HepG2 (cell line): ENCODE measurements at regions not wholly inside any gene's neighbourhood (a gene's known extent, or its start where the extent isn't known, plus 50 kb on each side); places are given as distances from the start of the nearest gene placed in this dataset.

Source experiments
- ATAC-seq: fragments of 200-7000 bp; cut with Tn5 transposase; 3 replicates; pipeline ENCODE4 v1.9.1; 2020; ENCODE audit warnings: mild to moderate bottlenecking, moderate library complexity
- BruUV-seq: library from RNA; stranded (reverse); fragments of 400-500 nt; replicated peaks from 2 replicates; lab custom pipeline; 2021; lab: Mats Ljungman, UMichigan
- CTCF ChIA-PET: fragments of 300-600 bp; formaldehyde crosslinking; extraction: SDS; loops from one replicate; lab custom pipeline; 2021; ENCODE audit warnings: low total read pairs, inconsistent platforms, low intra/inter-chr PET ratio; lab: Yijun Ruan, JAX
- POLR2A ChIA-PET: fragments of 350-600 bp; sonication (Branson Sonifier 250); formaldehyde crosslinking; loops from one replicate; lab custom pipeline; 2020; ENCODE audit warnings: antibody characterized with exemption, inconsistent platforms; lab: Yijun Ruan, JAX
- DNase-seq: peaks from one replicate; pipeline ENCODE4 v3.0.0-alpha.2; 2015; ENCODE audit warnings: low spot score
- FAIRE-seq: peaks from 3 replicates; lab custom pipeline; 2011; peaks lifted over from hg19 to GRCh38; lab: Jason Lieb, UNC
- H2AFZ ChIP-seq: one replicate; pipeline ENCODE4 v1.6.1; 2011; ENCODE audit warnings: low read length, inconsistent platforms
- H3K27ac ChIP-seq: fragments of 300-600 bp; 3 replicates; pipeline ENCODE4 v1.8.0; 2011; ENCODE audit warnings: mixed run types, mild to moderate bottlenecking, mixed read lengths, low read length, inconsistent platforms; ENCODE audit not compliant: insufficient read depth; ENCODE audit errors: extremely low read length
- H3K27me3 ChIP-seq, 2 experiments: fragments of 200-600 bp in 1 of 2; 2 replicates in 1 of 2; 3 replicates in 1 of 2; pipeline versions ENCODE4 v1.6.0 to v1.8.0; 2011; ENCODE audit warnings: low read length in 2 of 2, mild to moderate bottlenecking in 2 of 2, moderate library complexity in 2 of 2, inconsistent platforms in 1 of 2; ENCODE audit not compliant: insufficient read depth in 2 of 2, control insufficient read depth in 1 of 2
- H3K36me3 ChIP-seq, 2 experiments: fragments of 200-600 bp in 1 of 2; replicated peaks in 1 of 2; 2 replicates in 1 of 2; 3 replicates in 1 of 2; pipeline versions ENCODE4 v1.5.1 to v1.8.0; 2011; ENCODE audit warnings: low read length in 2 of 2, inconsistent platforms in 1 of 2; ENCODE audit not compliant: insufficient read depth in 2 of 2, control insufficient read depth in 1 of 2
- H3K4me1 ChIP-seq: 2 replicates; pipeline ENCODE4 v1.5.1; 2012; ENCODE audit warnings: low read length, inconsistent platforms; ENCODE audit not compliant: insufficient read depth
- H3K4me2 ChIP-seq: 2 replicates; pipeline ENCODE4 v1.6.0; 2011; ENCODE audit warnings: low read depth, low read length, inconsistent platforms
- H3K4me3 ChIP-seq, 3 experiments: fragments of 200-600 bp in 1 of 3; sonication (generic), shearing (Covaris generic) in 1 of 3; replicated peaks in 1 of 3; 2 replicates each; pipeline ENCODE4 v1.5.1; 2011 to 2016; ENCODE audit warnings: low read length in 3 of 3, inconsistent platforms in 2 of 3, low read depth in 2 of 3, mild to moderate bottlenecking in 2 of 3, control low read depth in 1 of 3, mixed read lengths in 1 of 3; ENCODE audit not compliant: insufficient read depth in 1 of 3
- H3K79me2 ChIP-seq: one replicate; pipeline ENCODE4 v1.6.1; 2011; ENCODE audit warnings: low read length, inconsistent platforms; ENCODE audit not compliant: insufficient read depth
- H3K9ac ChIP-seq: 2 replicates; pipeline ENCODE4 v1.6.0; 2011; ENCODE audit warnings: mild to moderate bottlenecking, low read depth, low read length, inconsistent platforms; ENCODE audit not compliant: insufficient read depth
- H3K9me3 ChIP-seq: 2 replicates; pipeline ENCODE4 v1.5.1; 2012; ENCODE audit warnings: mild to moderate bottlenecking, low read length
- H4K20me1 ChIP-seq: 2 replicates; pipeline ENCODE4 v1.6.0; 2011; ENCODE audit warnings: inconsistent platforms, mild to moderate bottlenecking, low read length, moderate library complexity; ENCODE audit not compliant: insufficient read depth
- CSRNP2 ChIP-seq: sonication (generic); formaldehyde crosslinking; conservative IDR thresholded peaks from 2 replicates; pipeline ENCODE4 v1.8.0; 2022; ENCODE audit warnings: low read depth, missing genetic modification reagents
- DNMT3B ChIP-seq: conservative IDR thresholded peaks from 2 replicates; pipeline ENCODE4 v1.6.1; 2016; ENCODE audit warnings: missing biosample characterization, control low read depth
- PRPF4 ChIP-seq: fragments of 200-400 bp; formaldehyde crosslinking; IDR thresholded peaks from 2 replicates; pipeline ENCODE4 v1.6.1; 2016; ENCODE audit warnings: low read length, low read depth; ENCODE audit not compliant: poor library complexity, severe bottlenecking
- XRCC5 ChIP-seq: fragments of 200-400 bp; formaldehyde crosslinking; optimal IDR thresholded peaks from 2 replicates; pipeline ENCODE3; 2017; ENCODE audit warnings: mild to moderate bottlenecking, low read length
- ZBTB25 ChIP-seq: IDR thresholded peaks from 2 replicates; pipeline ENCODE4 v1.6.1; 2018; ENCODE audit warnings: missing genetic modification reagents
- ZFP41 ChIP-seq: sonication (generic); formaldehyde crosslinking; IDR thresholded peaks from 2 replicates; pipeline ENCODE4 v1.4.0; 2020; ENCODE audit warnings: mild to moderate bottlenecking, missing genetic modification reagents, borderline replicate concordance
- ZNF460 ChIP-seq: sonication (generic); formaldehyde crosslinking; IDR thresholded peaks from 2 replicates; pipeline ENCODE4 v1.5.1; 2020; ENCODE audit warnings: missing genetic modification reagents, mild to moderate bottlenecking, borderline replicate concordance
- ZNF567 ChIP-seq: sonication (generic); formaldehyde crosslinking; IDR thresholded peaks from 2 replicates; pipeline ENCODE4 v1.8.1; 2023; ENCODE audit warnings: mild to moderate bottlenecking, missing genetic modification reagents, borderline replicate concordance
- ZNF678 ChIP-seq: sonication (generic); formaldehyde crosslinking; IDR thresholded peaks from 2 replicates; pipeline ENCODE4 v1.4.0; 2020; ENCODE audit warnings: mild to moderate bottlenecking, missing genetic modification reagents
- in situ Hi-C: cut with HindIII; loops from 2 replicates; pipeline ENCODE4 v1.10.0; 2017; ENCODE audit warnings: low pct_unique_long_range_greater_than_20kb; ENCODE audit not compliant: extremely low pct_ligation_motif_present
- intact Hi-C: fragments of 100-400 bp; cut with micrococcal nuclease; formaldehyde crosslinking; loops from one replicate; pipeline ENCODE4 v1.10.0; 2022; ENCODE audit not compliant: unreplicated experiment

GRCh38 chr20:12528591-12529041 is 480.2 kb upstream of the SPTLC3 start (continued):
- no peak for TF ChIP-seq ZBTB25 (CRISPR knock-in tag)
- no peak for TF ChIP-seq CSRNP2 (CRISPR knock-in tag)
- no peak for TF ChIP-seq ZNF678 (CRISPR knock-in tag)
- TF ChIP-seq, all 625 proteins: peak for 0

- ChIA-PET POLR2A (no interaction called here), CTCF (no interaction called here)
- H3K36me3 ChIP-seq, result no peaks in the 10 kb centered on the region
- ATAC-seq (no peak), FAIRE-seq (no peak), DNase-seq (no peak)
- no peak overlapping the region for H2AFZ ChIP-seq
- no TSS peak for BruUV-seq
- H3K79me2 ChIP-seq, result no peaks in the 10 kb centered on the region
- intact Hi-C loops, result no loop called here
- H3K9me3 ChIP-seq, result no peaks in the 10 kb centered on the region
- H3K4me1 ChIP-seq, result no peaks in the 10 kb centered on the region
- in situ Hi-C loops, result no loop called here
- no peak overlapping the region for H3K4me3 ChIP-seq
- no peak overlapping the region for H3K9ac ChIP-seq
- no peaks in the 10 kb centered on the region for H4K20me1 ChIP-seq
- TF ChIP-seq PRPF4 (no peak), ZNF567 (no peak), ZFP41 (no peak), DNMT3B (CRISPR knock-in tag) (no peak), XRCC5 (no peak), ZNF460 (CRISPR knock-in tag) (no peak)
- no peak overlapping the region for H3K4me2 ChIP-seq
- H3K27ac ChIP-seq, result no peak overlapping the region
- H3K27me3 ChIP-seq, result no peaks in the 10 kb centered on the region
These were observed 477.1 kb upstream of the SPTLC3 start for GRCh38 chr20:12531626-12532025.
